RWPE1 (cell line): ENCODE measurements at regions not wholly inside any gene's neighbourhood (a gene's known extent, or its start where the extent isn't known, plus 50 kb on each side); places are given as distances from the start of the nearest gene placed in this dataset.

ENCODE experiments used
- CTCF ChIA-PET: fragments of 350-600 bp; sonication (Branson Sonifier 250); formaldehyde crosslinking; extraction: SDS; loops from one replicate; lab custom pipeline; 2021; lab: Yijun Ruan, JAX
- POLR2A ChIA-PET: fragments of 400-600 bp; formaldehyde crosslinking; extraction: SDS; loops from one replicate; lab custom pipeline; 2020; ENCODE audit warnings: antibody characterized with exemption; ENCODE audit not compliant: low non-redundant PET; lab: Yijun Ruan, JAX
- DNase-seq: peaks from one replicate; pipeline ENCODE4 v3.0.0; 2012; ENCODE audit warnings: low spot score
- H3K27ac ChIP-seq: fragments of 450-650 bp; 2 replicates; pipeline ENCODE4 v1.5.1; 2017
- TF ChIP-seq, protein P1 (sequence below): fragments of 450-650 bp; conservative IDR thresholded peaks from 2 replicates; pipeline ENCODE4 v1.5.1; 2017; ENCODE audit warnings: low read depth, mild to moderate bottlenecking

GRCh38 chr2:5766056-5766455 lies 73.9 kb downstream of the SOX11 start:
- POLR2A ChIA-PET, result no interaction called here
- TF ChIP-seq, protein P1, sequence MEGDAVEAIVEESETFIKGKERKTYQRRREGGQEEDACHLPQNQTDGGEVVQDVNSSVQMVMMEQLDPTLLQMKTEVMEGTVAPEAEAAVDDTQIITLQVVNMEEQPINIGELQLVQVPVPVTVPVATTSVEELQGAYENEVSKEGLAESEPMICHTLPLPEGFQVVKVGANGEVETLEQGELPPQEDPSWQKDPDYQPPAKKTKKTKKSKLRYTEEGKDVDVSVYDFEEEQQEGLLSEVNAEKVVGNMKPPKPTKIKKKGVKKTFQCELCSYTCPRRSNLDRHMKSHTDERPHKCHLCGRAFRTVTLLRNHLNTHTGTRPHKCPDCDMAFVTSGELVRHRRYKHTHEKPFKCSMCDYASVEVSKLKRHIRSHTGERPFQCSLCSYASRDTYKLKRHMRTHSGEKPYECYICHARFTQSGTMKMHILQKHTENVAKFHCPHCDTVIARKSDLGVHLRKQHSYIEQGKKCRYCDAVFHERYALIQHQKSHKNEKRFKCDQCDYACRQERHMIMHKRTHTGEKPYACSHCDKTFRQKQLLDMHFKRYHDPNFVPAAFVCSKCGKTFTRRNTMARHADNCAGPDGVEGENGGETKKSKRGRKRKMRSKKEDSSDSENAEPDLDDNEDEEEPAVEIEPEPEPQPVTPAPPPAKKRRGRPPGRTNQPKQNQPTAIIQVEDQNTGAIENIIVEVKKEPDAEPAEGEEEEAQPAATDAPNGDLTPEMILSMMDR, result no peak
- no peak for DNase-seq
- H3K27ac ChIP-seq, result no peak overlapping the region
- CTCF ChIA-PET, result no interaction called here

- POLR2A ChIA-PET, result no interaction called here
- CTCF ChIA-PET, result no interaction called here
- no peak for DNase-seq
- H3K27ac ChIP-seq, result no peak overlapping the region
- TF ChIP-seq, protein P1, result no peak
Measured at GRCh38 chr2:5766561-5766960, 74.4 kb downstream of the SOX11 start.

GRCh38 chr2:5777131-5777535 lies 84.9 kb downstream of the SOX11 start:
- POLR2A ChIA-PET, result no interaction called here

DNA sequence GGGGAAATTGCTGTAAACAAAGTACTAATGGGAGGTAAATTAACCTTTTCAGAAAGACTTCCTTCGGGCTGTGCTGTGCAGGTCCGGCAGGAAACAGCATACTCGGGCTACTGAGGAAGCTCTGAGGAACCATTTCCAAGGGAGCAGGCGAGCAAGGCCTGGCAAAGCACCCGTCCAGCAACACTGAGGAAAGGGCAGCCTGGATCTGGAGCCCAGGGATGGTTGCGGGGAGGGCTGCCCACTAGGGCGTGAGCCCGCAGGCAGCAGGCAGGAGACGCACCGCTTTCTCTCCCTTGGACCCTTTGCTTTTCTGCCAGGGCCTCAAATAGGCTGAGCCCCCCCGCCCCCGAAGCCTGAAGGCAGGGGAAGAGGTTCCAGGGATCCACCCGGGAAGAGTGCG lies 89.5 kb downstream of the SOX11 start:
- no peak for DNase-seq
- no peak overlapping the region for H3K27ac ChIP-seq
- ChIA-PET POLR2A (no interaction called here), CTCF (no interaction called here)
- TF ChIP-seq, protein P1, result no peak

More at GRCh38 chr2:5777131-5777535, 84.9 kb downstream of the SOX11 start:
- H3K27ac ChIP-seq, result no peak overlapping the region
- DNase-seq, result no peak
- TF ChIP-seq, protein P1, result no peak
- CTCF ChIA-PET, result interaction anchor here (0.6 kb wide), 1 partner anchor 1753 kb away, joined by 3 read pairs; no protein-coding TSS in a partner anchor

- POLR2A ChIA-PET, result no interaction called here
Measured at GRCh38 chr2:5782103-5782502, 89.9 kb downstream of the SOX11 start.

DNA sequence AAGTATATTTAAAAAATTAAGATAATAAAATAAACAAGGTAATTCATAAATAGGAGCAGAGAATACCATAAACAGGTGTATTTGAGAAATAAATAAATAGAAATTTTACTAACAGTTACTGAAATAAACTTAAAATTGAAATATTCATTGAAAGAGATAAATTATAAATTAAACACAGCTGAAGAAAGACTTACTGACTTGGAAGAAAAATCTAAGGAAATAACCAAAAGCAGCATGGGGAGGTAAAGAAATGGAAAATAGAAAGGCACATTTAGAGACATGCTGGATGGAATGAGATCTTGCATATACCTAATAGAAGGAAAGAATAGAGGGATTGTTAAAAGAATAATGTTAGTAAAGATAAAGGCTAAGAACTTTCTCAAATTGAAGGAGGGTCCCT lies 96.3 kb downstream of the SOX11 start:
- ChIA-PET POLR2A (no interaction called here), CTCF (interaction anchor here (0.6 kb wide), 1 partner anchor 657 kb away, joined by 3 read pairs; no protein-coding TSS in a partner anchor)
- DNase-seq, result no peak
- H3K27ac ChIP-seq, result no peak overlapping the region
- TF ChIP-seq, protein P1, result no peak

More at GRCh38 chr2:5782103-5782502, 89.9 kb downstream of the SOX11 start:
- TF ChIP-seq, protein P1, result no peak
- DNase-seq, result no peak
- H3K27ac ChIP-seq, result no peak overlapping the region
- CTCF ChIA-PET, result interaction anchor here (0.6 kb wide), 1 partner anchor 991 kb away, joined by 3 read pairs; no protein-coding TSS in a partner anchor

DNA sequence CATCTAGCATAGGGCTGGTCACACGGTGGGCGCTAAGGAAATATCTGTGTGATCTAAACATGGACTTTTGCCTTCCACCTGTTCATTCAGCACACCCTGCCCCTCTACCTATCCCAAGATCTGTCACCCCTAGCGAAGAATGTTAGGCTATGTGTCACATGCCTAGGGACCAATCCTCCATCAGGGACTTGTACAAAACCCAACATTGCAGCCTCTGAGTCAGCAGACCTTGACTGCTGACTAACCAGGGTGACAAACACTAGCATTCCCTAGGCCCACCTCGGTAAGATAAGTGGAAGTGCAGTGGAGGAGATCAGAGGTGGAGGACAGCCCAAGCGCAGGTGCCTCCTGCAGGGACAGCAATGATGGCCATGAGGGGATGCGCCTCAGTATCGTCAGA lies 99.2 kb downstream of the SOX11 start:
- DNase-seq, result no peak
- TF ChIP-seq, protein P1, result no peak
- POLR2A ChIA-PET, result no interaction called here
- no peak overlapping the region for H3K27ac ChIP-seq
- CTCF ChIA-PET, result no interaction called here
